ENCODE measurements at regions not wholly inside any gene's neighbourhood (a gene's known extent, or its start where the extent isn't known, plus 50 kb on each side); places are given as distances from the start of the nearest gene placed in this dataset.

DNA sequence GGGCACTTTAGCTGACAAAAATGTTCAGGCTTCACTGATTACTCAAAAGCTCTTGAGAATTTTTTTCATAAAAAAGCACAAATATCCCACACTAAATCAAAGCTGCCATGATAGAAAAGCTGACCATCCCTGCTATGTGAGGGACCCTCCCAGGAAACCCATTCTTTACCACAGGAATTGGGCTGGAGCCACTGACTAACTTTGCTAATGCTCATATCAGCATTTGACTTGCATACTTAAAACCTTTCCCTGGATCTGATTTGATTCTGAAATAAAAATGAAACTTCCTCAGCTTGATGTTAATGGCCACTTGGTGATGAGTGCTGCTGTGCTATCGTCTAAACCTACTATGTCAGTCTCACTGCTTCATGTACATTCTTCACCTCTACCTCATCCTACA is 243.6 kb downstream of the PRELID2 start:
- TF ChIP-seq CTCF (IDR thresholded peaks at IDR 0.05; ENCODE audit: insufficient read depth, low read length) (no peak), POLR2AphosphoS5 (IDR thresholded peaks at IDR 0.05; ENCODE audit: low read depth) (no peak)
